ENCODE measurements at regions not wholly inside any gene's neighbourhood (a gene's known extent, or its start where the extent isn't known, plus 50 kb on each side); places are given as distances from the start of the nearest gene placed in this dataset.

DNA sequence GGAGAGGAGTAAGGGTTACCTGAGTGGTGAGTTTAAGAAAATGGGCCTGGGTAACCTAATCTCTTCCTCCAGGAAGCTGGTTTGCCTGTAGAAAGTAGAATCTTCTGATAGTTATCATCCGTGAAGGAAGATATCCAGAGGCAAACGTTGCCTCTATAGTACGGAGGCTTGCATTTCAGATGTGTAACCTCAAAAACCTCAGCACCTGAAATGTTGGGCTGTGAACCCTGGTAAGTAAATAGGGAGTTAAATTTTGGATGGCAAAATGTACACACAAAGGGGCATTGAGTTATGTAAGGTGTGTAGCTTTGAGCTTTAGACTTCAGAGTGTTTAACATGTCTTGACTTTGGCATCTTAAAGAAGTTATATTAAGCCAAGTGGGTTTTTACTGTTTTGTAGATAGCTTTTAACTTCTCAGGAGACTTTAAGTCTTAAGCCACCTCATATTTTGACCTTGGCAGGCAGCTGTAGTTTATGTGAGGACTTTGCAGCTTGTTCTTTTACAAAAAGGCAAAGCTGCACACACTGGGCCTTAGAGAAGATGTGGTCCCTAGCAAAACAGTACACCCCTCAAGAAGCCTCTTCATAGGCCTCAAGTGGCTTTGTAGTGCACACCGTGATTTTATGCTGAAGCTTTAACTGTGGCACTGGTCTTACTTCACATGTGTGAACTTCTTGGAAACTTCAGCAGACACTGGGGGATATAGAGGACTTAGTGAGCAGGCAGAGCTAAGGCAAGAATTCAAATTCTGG, 83.4 kb downstream of the SNRPE start:
- TF ChIP-seq, protein P1, sequence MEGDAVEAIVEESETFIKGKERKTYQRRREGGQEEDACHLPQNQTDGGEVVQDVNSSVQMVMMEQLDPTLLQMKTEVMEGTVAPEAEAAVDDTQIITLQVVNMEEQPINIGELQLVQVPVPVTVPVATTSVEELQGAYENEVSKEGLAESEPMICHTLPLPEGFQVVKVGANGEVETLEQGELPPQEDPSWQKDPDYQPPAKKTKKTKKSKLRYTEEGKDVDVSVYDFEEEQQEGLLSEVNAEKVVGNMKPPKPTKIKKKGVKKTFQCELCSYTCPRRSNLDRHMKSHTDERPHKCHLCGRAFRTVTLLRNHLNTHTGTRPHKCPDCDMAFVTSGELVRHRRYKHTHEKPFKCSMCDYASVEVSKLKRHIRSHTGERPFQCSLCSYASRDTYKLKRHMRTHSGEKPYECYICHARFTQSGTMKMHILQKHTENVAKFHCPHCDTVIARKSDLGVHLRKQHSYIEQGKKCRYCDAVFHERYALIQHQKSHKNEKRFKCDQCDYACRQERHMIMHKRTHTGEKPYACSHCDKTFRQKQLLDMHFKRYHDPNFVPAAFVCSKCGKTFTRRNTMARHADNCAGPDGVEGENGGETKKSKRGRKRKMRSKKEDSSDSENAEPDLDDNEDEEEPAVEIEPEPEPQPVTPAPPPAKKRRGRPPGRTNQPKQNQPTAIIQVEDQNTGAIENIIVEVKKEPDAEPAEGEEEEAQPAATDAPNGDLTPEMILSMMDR (IDR thresholded peaks at IDR 0.05; ENCODE audit: extremely low read depth in 1 of 2, insufficient read depth in 1 of 2, low read depth in 1 of 2, low read length in 2 of 2), result no peak
- TF ChIP-seq POLR2AphosphoS5 (IDR thresholded peaks at IDR 0.05; ENCODE audit: insufficient read depth, low read depth, low read length) (no peak), POLR2A (IDR thresholded peaks at IDR 0.05; ENCODE audit: low read depth, low read length) (no peak)
